BLaER1 treated with 17β-estradiol and CSF1 and Interleukin-3, amounts not matched to agents 10 nM and 100 nM (cell line): ENCODE measurements at regions not wholly inside any gene's neighbourhood (a gene's known extent, or its start where the extent isn't known, plus 50 kb on each side); places are given as distances from the start of the nearest gene placed in this dataset.

Source experiments
- H3K27ac ChIP-seq, 11 experiments: shearing (Covaris generic); formaldehyde crosslinking; 2 replicates each; pipeline ENCODE4 v1.8.1; 2022
- H3K27me3 ChIP-seq, 11 experiments: shearing (Covaris generic); formaldehyde crosslinking; 2 replicates each; pipeline ENCODE4 v1.8.1; 2022
- H3K36me3 ChIP-seq, 11 experiments: shearing (Covaris generic); formaldehyde crosslinking; 2 replicates each; pipeline ENCODE4 v1.8.1; 2022
- H3K4me1 ChIP-seq, 10 experiments: shearing (Covaris generic); formaldehyde crosslinking; 2 replicates each; pipeline ENCODE4 v1.8.1; 2022
- H3K4me2 ChIP-seq, 11 experiments: shearing (Covaris generic); formaldehyde crosslinking; 2 replicates each; pipeline ENCODE4 v1.8.1; 2022
- H3K4me3 ChIP-seq, 10 experiments: shearing (Covaris generic); formaldehyde crosslinking; 2 replicates each; pipeline ENCODE4 v1.8.1; 2022
- H3K9ac ChIP-seq, 11 experiments: shearing (Covaris generic); formaldehyde crosslinking; 2 replicates each; pipeline ENCODE4 v1.8.1; 2022
- H3K9me3 ChIP-seq, 11 experiments: shearing (Covaris generic); formaldehyde crosslinking; replicated peaks in 1 of 11; 2 replicates each; pipeline ENCODE4 v1.8.1; 2022
- H4K20me1 ChIP-seq, 11 experiments: shearing (Covaris generic); formaldehyde crosslinking; 2 replicates each; pipeline ENCODE4 v1.8.1; 2022
- Cebpa-rat ChIP-seq, 11 experiments: shearing (Covaris generic); IDR thresholded peaks; 2 replicates each; pipeline ENCODE4 v1.8.1; 2022

- H3K4me3 ChIP-seq, result no peak overlapping the region
- H3K9ac ChIP-seq, result no peak overlapping the region
- H3K27me3 ChIP-seq, result no peaks in the 10 kb centered on the region
- H4K20me1 ChIP-seq, result peaks cover 0 to 3% (median 0%) of the 10 kb centered on the region in 11 experiments; a peak in 1 of 22 replicates
- H3K4me1 ChIP-seq, result peaks cover 0 to 10% (median 5%) of the 10 kb centered on the region in 10 experiments; a peak in 5 of 20 replicates
- H3K27ac ChIP-seq, result no peak overlapping the region
- no peak overlapping the region for H3K4me2 ChIP-seq
- no peaks in the 10 kb centered on the region for H3K9me3 ChIP-seq
- no peak for TF ChIP-seq Cebpa-rat (IDR thresholded peaks at IDR 0.05)
- H3K36me3 ChIP-seq, result no peaks in the 10 kb centered on the region
These were observed 200.7 kb downstream of the TLE3 start for GRCh38 chr15:69897061-69897460.

GRCh38 chr15:69897471-69898237 is 200.1 kb downstream of the TLE3 start:
- no peaks in the 10 kb centered on the region for H3K9me3 ChIP-seq
- peaks cover 0 to 3% (median 0%) of the 10 kb centered on the region in 11 experiments; a peak in 1 of 22 replicates for H4K20me1 ChIP-seq
- H3K9ac ChIP-seq, result no peak overlapping the region
- no peak overlapping the region for H3K4me2 ChIP-seq
- H3K4me1 ChIP-seq, result peaks cover 0 to 10% (median 5%) of the 10 kb centered on the region in 10 experiments; a peak in 5 of 20 replicates
- TF ChIP-seq Cebpa-rat (IDR thresholded peaks at IDR 0.05), result no peak
- no peaks in the 10 kb centered on the region for H3K36me3 ChIP-seq
- no peak overlapping the region for H3K4me3 ChIP-seq
- H3K27ac ChIP-seq, result no peak overlapping the region
- H3K27me3 ChIP-seq, result no peaks in the 10 kb centered on the region

GRCh38 chr15:69898243-69898642 is 199.5 kb downstream of the TLE3 start:
- Histone ChIP-seq H3K36me3 (no peaks in the 10 kb centered on the region), H3K9me3 (no peaks in the 10 kb centered on the region), H3K4me2 (no peak overlapping the region), H3K27me3 (no peaks in the 10 kb centered on the region), H4K20me1 (peaks cover 0 to 3% (median 0%) of the 10 kb centered on the region in 11 experiments; a peak in 1 of 22 replicates), H3K4me1 (peaks cover 0 to 10% (median 5%) of the 10 kb centered on the region in 10 experiments; a peak in 5 of 20 replicates), H3K27ac (no peak overlapping the region), H3K4me3 (no peak overlapping the region), H3K9ac (no peak overlapping the region)
- TF ChIP-seq Cebpa-rat (IDR thresholded peaks at IDR 0.05), result no peak

GRCh38 chr15:69902414-69903062 is 195.2 kb downstream of the TLE3 start:
- TF ChIP-seq Cebpa-rat (IDR thresholded peaks at IDR 0.05), result no peak
- no peaks in the 10 kb centered on the region for H3K9me3 ChIP-seq
- no peak overlapping the region for H3K27ac ChIP-seq
- no peak overlapping the region for H3K4me3 ChIP-seq
- no peaks in the 10 kb centered on the region for H3K36me3 ChIP-seq
- H3K4me2 ChIP-seq, result no peak overlapping the region
- H3K27me3 ChIP-seq, result no peaks in the 10 kb centered on the region
- H4K20me1 ChIP-seq, result peaks cover 0 to 3% (median 0%) of the 10 kb centered on the region in 11 experiments; a peak in 1 of 22 replicates
- H3K4me1 ChIP-seq, result no peaks in the 10 kb centered on the region
- H3K9ac ChIP-seq, result no peak overlapping the region

- no peak for TF ChIP-seq Cebpa-rat (IDR thresholded peaks at IDR 0.05)
- Histone ChIP-seq H3K36me3 (no peaks in the 10 kb centered on the region), H3K9ac (no peak overlapping the region), H3K4me2 (no peak overlapping the region), H4K20me1 (peaks cover 0 to 3% (median 0%) of the 10 kb centered on the region in 11 experiments; a peak in 2 of 22 replicates), H3K4me1 (no peaks in the 10 kb centered on the region), H3K27ac (no peak overlapping the region), H3K4me3 (no peak overlapping the region), H3K27me3 (no peaks in the 10 kb centered on the region), H3K9me3 (peaks cover 0 to 6% (median under 1%) of the 10 kb centered on the region in 11 experiments; a peak in 6 of 22 replicates)
These were observed 193.9 kb downstream of the TLE3 start for GRCh38 chr15:69903470-69904469.

- H3K27me3 ChIP-seq, result no peaks in the 10 kb centered on the region
- H3K9me3 ChIP-seq, result peaks cover 3 to 20% (median 10%) of the 10 kb centered on the region in 11 experiments; a peak in 14 of 22 replicates
- H3K4me1 ChIP-seq, result no peaks in the 10 kb centered on the region
- H3K9ac ChIP-seq, result no peak overlapping the region
- H3K27ac ChIP-seq, result no peak overlapping the region
- no peak for TF ChIP-seq Cebpa-rat (IDR thresholded peaks at IDR 0.05)
- no peak overlapping the region for H3K4me3 ChIP-seq
- peaks cover 0 to 3% (median 0%) of the 10 kb centered on the region in 11 experiments; a peak in 2 of 22 replicates for H4K20me1 ChIP-seq
- H3K4me2 ChIP-seq, result no peak overlapping the region
- no peaks in the 10 kb centered on the region for H3K36me3 ChIP-seq
These were observed 191.2 kb downstream of the TLE3 start for GRCh38 chr15:69906256-69907185.

- Histone ChIP-seq H3K27me3 (no peaks in the 10 kb centered on the region), H3K4me3 (no peak overlapping the region), H3K9me3 (peaks cover 3 to 20% (median 10%) of the 10 kb centered on the region in 11 experiments; a peak in 14 of 22 replicates), H3K9ac (no peak overlapping the region), H3K4me2 (no peak overlapping the region), H3K4me1 (peaks cover 0 to under 1% (median 0%) of the 10 kb centered on the region in 10 experiments; a peak in 2 of 20 replicates), H3K36me3 (no peaks in the 10 kb centered on the region), H4K20me1 (no peaks in the 10 kb centered on the region; a peak in 1 of 22 replicates), H3K27ac (no peak overlapping the region)
- no peak for TF ChIP-seq Cebpa-rat (IDR thresholded peaks at IDR 0.05)
These were observed 189.7 kb downstream of the TLE3 start for GRCh38 chr15:69908060-69908459.
